Panc1 (cell line): ENCODE measurements at regions not wholly inside any gene's neighbourhood (a gene's known extent, or its start where the extent isn't known, plus 50 kb on each side); places are given as distances from the start of the nearest gene placed in this dataset.

Source experiments
- ATAC-seq: fragments of 200-7000 bp; cut with Tn5 transposase; 2 replicates; pipeline ENCODE4 v1.9.1; 2020; ENCODE audit warnings: mild to moderate bottlenecking, moderate library complexity
- BruUV-seq: library from RNA; stranded (reverse); fragments of 400-500 nt; replicated peaks from 2 replicates; lab custom pipeline; 2021; lab: Mats Ljungman, UMichigan
- CTCF ChIA-PET: fragments of 300-600 bp; sonication (Branson Sonifier 250); formaldehyde crosslinking; loops from one replicate; lab custom pipeline; 2022; ENCODE audit warnings: antibody characterized with exemption; lab: Charles Lee
- POLR2A ChIA-PET: fragments of 300-600 bp; sonication (Branson Sonifier 250); formaldehyde crosslinking; loops from one replicate; lab custom pipeline; 2022; ENCODE audit warnings: antibody characterized with exemption; lab: Charles Lee
- DNase-seq: peaks from one replicate; pipeline ENCODE4 v3.0.0-alpha.2; 2010; ENCODE audit warnings: low read depth, low spot score
- H3K27ac ChIP-seq: 2 replicates; pipeline ENCODE4 v1.5.1; 2011; ENCODE audit warnings: mild to moderate bottlenecking, low read length, inconsistent platforms
- H3K27me3 ChIP-seq: fragments of 200-500 bp; sonication (Bioruptor generic); 2 replicates; pipeline ENCODE4 v1.6.0; 2014; ENCODE audit warnings: low read length, inconsistent platforms; ENCODE audit not compliant: control insufficient read depth, insufficient read depth
- H3K36me3 ChIP-seq: fragments of 200-500 bp; sonication (Bioruptor generic); 2 replicates; pipeline ENCODE4 v1.5.1; 2014; ENCODE audit warnings: inconsistent platforms, mild to moderate bottlenecking, low read length, moderate library complexity; ENCODE audit not compliant: control insufficient read depth, insufficient read depth
- H3K4me1 ChIP-seq: 2 replicates; pipeline ENCODE4 v1.5.1; 2011; ENCODE audit warnings: inconsistent platforms, mild to moderate bottlenecking, low read length, moderate library complexity; ENCODE audit not compliant: control insufficient read depth, insufficient read depth
- H3K4me3 ChIP-seq, 2 experiments: 2 replicates each; pipeline ENCODE4 v1.5.1; 2011 to 2012; ENCODE audit warnings: low read depth in 2 of 2, low read length in 2 of 2, mild to moderate bottlenecking in 2 of 2, inconsistent platforms in 1 of 2, moderate library complexity in 1 of 2
- H3K9me3 ChIP-seq: fragments of 200-500 bp; sonication (Bioruptor generic); 2 replicates; pipeline ENCODE4 v1.5.1; 2014; ENCODE audit warnings: low read depth, mild to moderate bottlenecking, inconsistent platforms, low read length, moderate library complexity; ENCODE audit not compliant: control insufficient read depth, insufficient read depth
- POLR2AphosphoS5 ChIP-seq: IDR thresholded peaks from 2 replicates; pipeline ENCODE4 v1.6.1; 2012; ENCODE audit warnings: mild to moderate bottlenecking, low read depth, low read length, moderate library complexity
- REST ChIP-seq, 2 experiments: IDR thresholded peaks; 2 replicates each; pipeline ENCODE4 v1.6.1; 2011 to 2012; ENCODE audit warnings: low read depth in 2 of 2, control low read depth in 1 of 2, low read length in 1 of 2, mild to moderate bottlenecking in 1 of 2, moderate library complexity in 1 of 2; ENCODE audit not compliant: insufficient read depth in 1 of 2
- SIN3A ChIP-seq: IDR thresholded peaks from 2 replicates; pipeline ENCODE4 v1.6.1; 2012; ENCODE audit warnings: low read depth, mild to moderate bottlenecking, low read length, moderate library complexity, borderline replicate concordance; ENCODE audit not compliant: insufficient read depth
- TCF7L2 ChIP-seq: IDR thresholded peaks from 2 replicates; pipeline ENCODE4 v1.6.1; 2011; ENCODE audit warnings: mild to moderate bottlenecking, low read depth, low read length, inconsistent platforms
- in situ Hi-C: cut with HindIII; loops from 2 replicates; pipeline ENCODE4 v1.10.0; 2016; ENCODE audit warnings: low sequenced_read_pairs, low pct_unique_long_range_greater_than_20kb
- intact Hi-C: fragments of 100-400 bp; cut with micrococcal nuclease; formaldehyde crosslinking; loops from one replicate; pipeline ENCODE4 v1.10.0; 2022; ENCODE audit not compliant: unreplicated experiment
- TF ChIP-seq, protein P1 (sequence below): fragments of 450-650 bp; IDR thresholded peaks from 2 replicates; pipeline ENCODE4 v1.5.1; 2017; ENCODE audit warnings: mild to moderate bottlenecking

- H3K27ac ChIP-seq = no peak overlapping the region
- intact Hi-C loops (no loop called here), in situ Hi-C loops (no loop called here)
- no peaks in the 10 kb centered on the region for H3K36me3 ChIP-seq
- no peak for DNase-seq
- no peaks in the 10 kb centered on the region for H3K4me1 ChIP-seq
- ChIA-PET POLR2A (no interaction called here), CTCF (no interaction called here)
- no TSS peak for BruUV-seq
- H3K27me3 ChIP-seq = no peaks in the 10 kb centered on the region; the same call in 1 of the 2 replicates
- TF ChIP-seq REST (IDR thresholded peaks at IDR 0.05; ENCODE audit: insufficient read depth in 1 of 2, low read depth in 2 of 2, low read length in 1 of 2) (no peak), SIN3A (no peak), POLR2AphosphoS5 (no peak), TCF7L2 (no peak)
- TF ChIP-seq, protein P1, sequence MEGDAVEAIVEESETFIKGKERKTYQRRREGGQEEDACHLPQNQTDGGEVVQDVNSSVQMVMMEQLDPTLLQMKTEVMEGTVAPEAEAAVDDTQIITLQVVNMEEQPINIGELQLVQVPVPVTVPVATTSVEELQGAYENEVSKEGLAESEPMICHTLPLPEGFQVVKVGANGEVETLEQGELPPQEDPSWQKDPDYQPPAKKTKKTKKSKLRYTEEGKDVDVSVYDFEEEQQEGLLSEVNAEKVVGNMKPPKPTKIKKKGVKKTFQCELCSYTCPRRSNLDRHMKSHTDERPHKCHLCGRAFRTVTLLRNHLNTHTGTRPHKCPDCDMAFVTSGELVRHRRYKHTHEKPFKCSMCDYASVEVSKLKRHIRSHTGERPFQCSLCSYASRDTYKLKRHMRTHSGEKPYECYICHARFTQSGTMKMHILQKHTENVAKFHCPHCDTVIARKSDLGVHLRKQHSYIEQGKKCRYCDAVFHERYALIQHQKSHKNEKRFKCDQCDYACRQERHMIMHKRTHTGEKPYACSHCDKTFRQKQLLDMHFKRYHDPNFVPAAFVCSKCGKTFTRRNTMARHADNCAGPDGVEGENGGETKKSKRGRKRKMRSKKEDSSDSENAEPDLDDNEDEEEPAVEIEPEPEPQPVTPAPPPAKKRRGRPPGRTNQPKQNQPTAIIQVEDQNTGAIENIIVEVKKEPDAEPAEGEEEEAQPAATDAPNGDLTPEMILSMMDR = no peak
- no peak overlapping the region for H3K4me3 ChIP-seq
- no peaks in the 10 kb centered on the region for H3K9me3 ChIP-seq
- ATAC-seq = peak; percentile 91
Measured at GRCh38 chr5:173547579-173547978, 68.9 kb downstream of the BOD1 start.

GRCh38 chr5:173542964-173543363, 73.5 kb downstream of the BOD1 start:
- intact Hi-C loops (no loop called here), in situ Hi-C loops (no loop called here)
- Histone ChIP-seq H3K4me1 (no peaks in the 10 kb centered on the region), H3K9me3 (no peaks in the 10 kb centered on the region), H3K27me3 (no peaks in the 10 kb centered on the region), H3K27ac (no peak overlapping the region), H3K36me3 (no peaks in the 10 kb centered on the region), H3K4me3 (no peak overlapping the region)
- TF ChIP-seq, protein P1 = no peak
- TF ChIP-seq TCF7L2 = no peak
- TF ChIP-seq POLR2AphosphoS5 = no peak
- ATAC-seq (no peak), DNase-seq (no peak)
- POLR2A ChIA-PET = no interaction called here
- no TSS peak for BruUV-seq
- CTCF ChIA-PET = no interaction called here
